ENCODE measurements at regions not wholly inside any gene's neighbourhood (a gene's known extent, or its start where the extent isn't known, plus 50 kb on each side); places are given as distances from the start of the nearest gene placed in this dataset.

DNA sequence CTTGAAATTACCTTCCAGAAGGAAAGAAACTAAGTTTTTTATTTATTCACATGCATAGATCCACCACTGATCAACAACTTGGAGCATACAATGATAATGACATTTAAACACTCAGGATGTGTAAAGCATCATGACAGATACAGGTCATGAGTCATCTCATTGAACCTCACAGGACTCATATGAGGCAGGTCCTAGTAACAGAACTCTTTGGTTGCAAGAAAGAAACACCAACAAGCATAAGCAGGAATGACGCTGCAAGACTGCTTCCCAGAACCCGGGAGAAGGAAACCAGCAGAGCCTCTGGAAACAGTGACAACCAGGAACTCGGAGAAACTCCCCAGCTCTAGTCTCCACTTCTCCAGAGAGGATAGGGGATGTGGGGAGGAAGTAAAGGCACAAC lies 60.8 kb upstream of the IPO5 start:
- DNase-seq (ENCODE audit: low spot score) (no peak), ATAC-seq (no peak)
- POLR2A ChIA-PET, result no interaction called here
- no peak for TF ChIP-seq JAZF1 (CRISPR knock-in tag; IDR thresholded peaks at IDR 0.05)
- TF ChIP-seq KAT7 (CRISPR knock-in tag; IDR thresholded peaks at IDR 0.05; ENCODE audit: borderline replicate concordance), result no peak
- no peaks in the 10 kb centered on the region for H3K4me1 Mint-ChIP-seq
- peaks cover 8% of the 10 kb centered on the region for H3K36me3 Mint-ChIP-seq
- H3K9me3 Mint-ChIP-seq, result peaks cover 28% of the 10 kb centered on the region
- no peak overlapping the region for H3K27ac Mint-ChIP-seq
- CTCF ChIA-PET, result no interaction called here
- H3K27me3 Mint-ChIP-seq (ENCODE audit: low read depth), result no peaks in the 10 kb centered on the region; the same call in 1 of the 2 replicates
- H3K4me3 Mint-ChIP-seq, result no peak overlapping the region

DNA sequence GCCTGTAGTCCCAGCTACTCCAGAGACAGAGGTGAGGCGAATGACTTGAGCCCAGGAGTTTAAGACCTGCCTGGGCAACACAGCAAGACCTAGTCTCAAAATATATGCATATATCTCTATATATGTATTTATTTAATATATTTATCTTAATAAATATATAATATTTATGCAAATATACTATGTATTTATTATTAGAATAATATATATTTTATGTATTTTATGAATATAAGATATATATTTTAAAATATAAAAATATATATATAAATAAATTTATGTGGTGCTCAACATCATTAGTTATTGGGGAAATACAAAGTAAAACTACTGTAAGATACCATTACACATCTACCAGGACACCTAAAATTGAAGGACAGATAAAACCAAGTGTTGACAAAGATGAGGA lies 58.1 kb upstream of the IPO5 start:
- Mint-ChIP-seq H3K27me3 (ENCODE audit: low read depth) (no peaks in the 10 kb centered on the region; the same call in 1 of the 2 replicates), H3K27ac (no peak overlapping the region), H3K4me3 (no peak overlapping the region), H3K9me3 (peaks cover 28% of the 10 kb centered on the region), H3K4me1 (no peaks in the 10 kb centered on the region), H3K36me3 (peaks cover 8% of the 10 kb centered on the region)
- TF ChIP-seq PRRX2 (CRISPR knock-in tag; IDR thresholded peaks at IDR 0.05), result no peak
- TF ChIP-seq FOXP1 (CRISPR knock-in tag; IDR thresholded peaks at IDR 0.05; ENCODE audit: borderline replicate concordance), result no peak
- TF ChIP-seq HMGA2 (CRISPR knock-in tag; IDR thresholded peaks at IDR 0.05), result peak; percentile 94; the same call in 1 of the 2 replicates
- ATAC-seq, result no peak
- DNase-seq (ENCODE audit: low spot score), result no peak
- ChIA-PET CTCF (no interaction called here), POLR2A (no interaction called here)

DNA sequence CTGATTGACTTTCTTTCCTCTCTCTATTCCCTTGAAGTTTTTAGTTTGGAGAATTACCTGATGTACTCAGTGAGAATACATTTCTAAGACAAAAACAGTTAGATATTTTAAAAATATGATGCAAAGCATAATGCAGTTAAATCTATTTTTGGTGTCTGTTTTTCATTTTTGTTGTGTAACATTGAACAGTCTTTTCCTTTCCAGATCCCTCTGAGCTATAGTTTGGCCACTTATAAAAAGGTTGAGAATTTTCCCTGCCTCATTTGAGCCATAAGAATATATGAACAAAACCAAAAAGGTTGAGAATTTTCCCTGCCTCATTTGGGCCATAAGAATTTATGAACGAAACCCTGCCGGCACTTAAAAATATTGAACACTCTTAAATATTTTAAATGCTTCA lies 57.0 kb upstream of the IPO5 start:
- peaks cover 28% of the 10 kb centered on the region for H3K9me3 Mint-ChIP-seq
- peaks cover 3% of the 10 kb centered on the region for H3K4me1 Mint-ChIP-seq
- TF ChIP-seq TCF7 (CRISPR knock-in tag; IDR thresholded peaks at IDR 0.05; ENCODE audit: low read depth) (no peak), ZNF317 (CRISPR knock-in tag; IDR thresholded peaks at IDR 0.05; ENCODE audit: borderline replicate concordance, low read depth) (no peak), FOXP1 (CRISPR knock-in tag; IDR thresholded peaks at IDR 0.05; ENCODE audit: borderline replicate concordance) (no peak), IRF2 (CRISPR knock-in tag; IDR thresholded peaks at IDR 0.05; ENCODE audit: borderline replicate concordance, low read depth) (no peak), GABPB1 (CRISPR knock-in tag; IDR thresholded peaks at IDR 0.05) (no peak), NFYB (CRISPR knock-in tag; conservative IDR thresholded peaks at IDR 0.05; ENCODE audit: low read depth) (no peak)
- TF ChIP-seq, protein P1, sequence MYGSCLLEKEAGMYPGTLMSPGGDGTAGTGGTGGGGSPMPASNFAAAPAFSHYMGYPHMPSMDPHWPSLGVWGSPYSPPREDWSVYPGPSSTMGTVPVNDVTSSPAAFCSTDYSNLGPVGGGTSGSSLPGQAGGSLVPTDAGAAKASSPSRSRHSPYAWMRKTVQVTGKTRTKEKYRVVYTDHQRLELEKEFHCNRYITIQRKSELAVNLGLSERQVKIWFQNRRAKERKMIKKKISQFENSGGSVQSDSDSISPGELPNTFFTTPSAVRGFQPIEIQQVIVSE (CRISPR knock-in tag; IDR thresholded peaks at IDR 0.05; ENCODE audit: borderline replicate concordance), result no peak
- TF ChIP-seq, protein P2, sequence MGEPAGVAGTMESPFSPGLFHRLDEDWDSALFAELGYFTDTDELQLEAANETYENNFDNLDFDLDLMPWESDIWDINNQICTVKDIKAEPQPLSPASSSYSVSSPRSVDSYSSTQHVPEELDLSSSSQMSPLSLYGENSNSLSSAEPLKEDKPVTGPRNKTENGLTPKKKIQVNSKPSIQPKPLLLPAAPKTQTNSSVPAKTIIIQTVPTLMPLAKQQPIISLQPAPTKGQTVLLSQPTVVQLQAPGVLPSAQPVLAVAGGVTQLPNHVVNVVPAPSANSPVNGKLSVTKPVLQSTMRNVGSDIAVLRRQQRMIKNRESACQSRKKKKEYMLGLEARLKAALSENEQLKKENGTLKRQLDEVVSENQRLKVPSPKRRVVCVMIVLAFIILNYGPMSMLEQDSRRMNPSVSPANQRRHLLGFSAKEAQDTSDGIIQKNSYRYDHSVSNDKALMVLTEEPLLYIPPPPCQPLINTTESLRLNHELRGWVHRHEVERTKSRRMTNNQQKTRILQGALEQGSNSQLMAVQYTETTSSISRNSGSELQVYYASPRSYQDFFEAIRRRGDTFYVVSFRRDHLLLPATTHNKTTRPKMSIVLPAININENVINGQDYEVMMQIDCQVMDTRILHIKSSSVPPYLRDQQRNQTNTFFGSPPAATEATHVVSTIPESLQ (CRISPR knock-in tag; IDR thresholded peaks at IDR 0.05), result no peak
- TF ChIP-seq, protein P3, sequence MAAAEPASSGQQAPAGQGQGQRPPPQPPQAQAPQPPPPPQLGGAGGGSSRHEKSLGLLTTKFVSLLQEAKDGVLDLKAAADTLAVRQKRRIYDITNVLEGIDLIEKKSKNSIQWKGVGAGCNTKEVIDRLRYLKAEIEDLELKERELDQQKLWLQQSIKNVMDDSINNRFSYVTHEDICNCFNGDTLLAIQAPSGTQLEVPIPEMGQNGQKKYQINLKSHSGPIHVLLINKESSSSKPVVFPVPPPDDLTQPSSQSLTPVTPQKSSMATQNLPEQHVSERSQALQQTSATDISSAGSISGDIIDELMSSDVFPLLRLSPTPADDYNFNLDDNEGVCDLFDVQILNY (CRISPR knock-in tag; IDR thresholded peaks at IDR 0.05), result no peak
- DNase-seq (ENCODE audit: low spot score) (no peak), ATAC-seq (no peak)
- H3K27me3 Mint-ChIP-seq (ENCODE audit: low read depth), result no peaks in the 10 kb centered on the region; the same call in 1 of the 2 replicates
- H3K27ac Mint-ChIP-seq, result no peak overlapping the region
- H3K4me3 Mint-ChIP-seq, result no peak overlapping the region
- peaks cover 8% of the 10 kb centered on the region for H3K36me3 Mint-ChIP-seq
- POLR2A ChIA-PET, result no interaction called here
- CTCF ChIA-PET, result no interaction called here

DNA sequence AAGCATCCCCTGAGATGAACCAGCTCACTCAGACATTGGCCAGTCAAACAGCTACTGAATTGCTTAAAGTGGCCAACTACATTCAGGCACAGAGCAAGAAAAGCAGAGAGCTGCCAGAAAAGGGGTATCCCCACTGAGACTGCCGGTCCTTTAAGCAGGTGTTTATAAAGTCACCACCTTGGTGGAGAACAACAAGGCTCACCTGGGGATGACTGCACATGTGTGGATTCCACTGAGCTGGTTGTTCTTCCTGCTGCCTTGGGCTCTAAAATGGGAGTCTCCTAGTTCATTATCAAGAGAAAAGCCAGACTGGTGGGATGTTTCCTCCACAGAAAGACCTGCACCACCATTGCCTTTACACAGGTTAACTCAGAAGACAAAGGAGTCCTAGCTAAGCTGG lies 51.8 kb upstream of the IPO5 start:
- peaks cover 5% of the 10 kb centered on the region for H3K9me3 Mint-ChIP-seq
- DNase-seq (ENCODE audit: low spot score), result no peak
- peaks cover 8% of the 10 kb centered on the region for H3K4me1 Mint-ChIP-seq
- H3K27ac Mint-ChIP-seq, result peak overlapping the region; percentile 73
- CTCF ChIA-PET, result interaction anchor here (1.2 kb wide), 1 partner anchor 46 kb away, joined by 9 read pairs; no protein-coding TSS in a partner anchor
- peak; percentile 90 for ATAC-seq
- H3K27me3 Mint-ChIP-seq (ENCODE audit: low read depth), result no peaks in the 10 kb centered on the region
- no peak overlapping the region for H3K4me3 Mint-ChIP-seq
- POLR2A ChIA-PET, result interaction anchor here (0.6 kb wide), 1 partner anchor 800 kb away, joined by 3 read pairs; no protein-coding TSS in a partner anchor
- no peaks in the 10 kb centered on the region for H3K36me3 Mint-ChIP-seq
- no peak for TF ChIP-seq ZNF232 (CRISPR knock-in tag; IDR thresholded peaks at IDR 0.05)
- TF ChIP-seq, protein P4, sequence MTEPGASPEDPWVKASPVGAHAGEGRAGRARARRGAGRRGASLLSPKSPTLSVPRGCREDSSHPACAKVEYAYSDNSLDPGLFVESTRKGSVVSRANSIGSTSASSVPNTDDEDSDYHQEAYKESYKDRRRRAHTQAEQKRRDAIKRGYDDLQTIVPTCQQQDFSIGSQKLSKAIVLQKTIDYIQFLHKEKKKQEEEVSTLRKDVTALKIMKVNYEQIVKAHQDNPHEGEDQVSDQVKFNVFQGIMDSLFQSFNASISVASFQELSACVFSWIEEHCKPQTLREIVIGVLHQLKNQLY (CRISPR knock-in tag; IDR thresholded peaks at IDR 0.05), result no peak
- TF ChIP-seq, protein P5, sequence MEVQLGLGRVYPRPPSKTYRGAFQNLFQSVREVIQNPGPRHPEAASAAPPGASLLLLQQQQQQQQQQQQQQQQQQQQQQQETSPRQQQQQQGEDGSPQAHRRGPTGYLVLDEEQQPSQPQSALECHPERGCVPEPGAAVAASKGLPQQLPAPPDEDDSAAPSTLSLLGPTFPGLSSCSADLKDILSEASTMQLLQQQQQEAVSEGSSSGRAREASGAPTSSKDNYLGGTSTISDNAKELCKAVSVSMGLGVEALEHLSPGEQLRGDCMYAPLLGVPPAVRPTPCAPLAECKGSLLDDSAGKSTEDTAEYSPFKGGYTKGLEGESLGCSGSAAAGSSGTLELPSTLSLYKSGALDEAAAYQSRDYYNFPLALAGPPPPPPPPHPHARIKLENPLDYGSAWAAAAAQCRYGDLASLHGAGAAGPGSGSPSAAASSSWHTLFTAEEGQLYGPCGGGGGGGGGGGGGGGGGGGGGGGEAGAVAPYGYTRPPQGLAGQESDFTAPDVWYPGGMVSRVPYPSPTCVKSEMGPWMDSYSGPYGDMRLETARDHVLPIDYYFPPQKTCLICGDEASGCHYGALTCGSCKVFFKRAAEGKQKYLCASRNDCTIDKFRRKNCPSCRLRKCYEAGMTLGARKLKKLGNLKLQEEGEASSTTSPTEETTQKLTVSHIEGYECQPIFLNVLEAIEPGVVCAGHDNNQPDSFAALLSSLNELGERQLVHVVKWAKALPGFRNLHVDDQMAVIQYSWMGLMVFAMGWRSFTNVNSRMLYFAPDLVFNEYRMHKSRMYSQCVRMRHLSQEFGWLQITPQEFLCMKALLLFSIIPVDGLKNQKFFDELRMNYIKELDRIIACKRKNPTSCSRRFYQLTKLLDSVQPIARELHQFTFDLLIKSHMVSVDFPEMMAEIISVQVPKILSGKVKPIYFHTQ (CRISPR knock-in tag; IDR thresholded peaks at IDR 0.05), result no peak
- no peak for TF ChIP-seq SMAD4 (CRISPR knock-in tag; IDR thresholded peaks at IDR 0.05)
- TF ChIP-seq ELF4 (CRISPR knock-in tag; IDR thresholded peaks at IDR 0.05; ENCODE audit: low read depth), result no peak
- no peak for TF ChIP-seq ETV6 (CRISPR knock-in tag; IDR thresholded peaks at IDR 0.05)
- TF ChIP-seq EMX1 (CRISPR knock-in tag; IDR thresholded peaks at IDR 0.05), result no peak
- TF ChIP-seq, protein P1 (CRISPR knock-in tag; IDR thresholded peaks at IDR 0.05; ENCODE audit: borderline replicate concordance), result no peak
- no peak for TF ChIP-seq CREM (CRISPR knock-in tag; IDR thresholded peaks at IDR 0.05)
- TF ChIP-seq TP53 (CRISPR knock-in tag; IDR thresholded peaks at IDR 0.05), result no peak
